T1000 (cell line): ENCODE measurements at regions not wholly inside any gene's neighbourhood (a gene's known extent, or its start where the extent isn't known, plus 50 kb on each side); places are given as distances from the start of the nearest gene placed in this dataset.
"Not testable (repeated sequence)": the region's sequence is repeated elsewhere in the genome, so short reads cannot be mapped to it uniquely, and the experiment has no call there.

Experiments used
- DNase-seq: peaks from one replicate; lab custom pipeline; 2025; ENCODE audit warnings: mixed read lengths; lab: John Stamatoyannopoulos, UW

GRCh38 chr14:105694961-105695360, 168.6 kb downstream of the TMEM121 start:
- no peak for DNase-seq

DNA sequence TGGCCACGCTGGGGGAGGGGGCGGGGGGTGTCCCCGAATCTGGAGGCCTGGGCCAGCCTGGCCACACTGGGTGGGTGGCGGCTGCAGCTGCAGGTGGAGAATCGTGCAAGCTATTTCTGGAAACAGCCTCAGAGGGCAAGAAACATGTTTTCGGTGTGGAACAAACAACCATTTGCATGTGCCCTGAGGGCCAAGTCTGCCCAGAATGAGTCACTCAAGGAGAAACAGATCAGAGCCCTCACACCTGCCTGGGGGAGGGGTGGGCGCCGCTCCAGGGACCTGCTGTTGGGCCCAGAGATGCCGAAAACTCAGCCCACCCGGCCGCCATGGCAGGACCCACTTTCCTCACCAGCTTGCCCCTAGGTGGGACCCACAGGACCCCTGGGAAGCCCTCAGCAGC, 170.0 kb downstream of the TMEM121 start:
- DNase-seq: not testable (repeated sequence)

DNA sequence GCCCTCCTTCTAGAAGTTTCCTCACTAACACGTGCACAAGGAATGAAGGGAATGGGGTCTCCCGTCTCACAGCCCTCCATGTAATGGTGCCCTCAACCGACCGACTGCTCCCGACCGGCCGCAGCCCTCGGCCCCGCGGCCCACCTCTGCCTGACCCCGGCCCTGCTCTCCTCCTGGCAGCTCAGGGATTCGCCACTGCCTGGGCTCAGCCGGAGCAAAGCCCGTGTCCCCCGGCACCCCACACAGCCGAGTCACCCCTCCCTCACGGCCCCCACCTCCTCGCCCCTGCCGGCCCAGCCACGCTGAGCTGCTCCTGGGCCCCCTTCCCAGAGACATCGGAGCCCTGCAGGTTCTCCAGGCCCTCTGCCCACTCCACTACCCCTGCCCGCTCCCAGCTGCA, 171.0 kb downstream of the TMEM121 start:
- not testable (repeated sequence) for DNase-seq

- not testable (repeated sequence) for DNase-seq
These were observed 171.6 kb downstream of the TMEM121 start for GRCh38 chr14:105697955-105698354.

DNA sequence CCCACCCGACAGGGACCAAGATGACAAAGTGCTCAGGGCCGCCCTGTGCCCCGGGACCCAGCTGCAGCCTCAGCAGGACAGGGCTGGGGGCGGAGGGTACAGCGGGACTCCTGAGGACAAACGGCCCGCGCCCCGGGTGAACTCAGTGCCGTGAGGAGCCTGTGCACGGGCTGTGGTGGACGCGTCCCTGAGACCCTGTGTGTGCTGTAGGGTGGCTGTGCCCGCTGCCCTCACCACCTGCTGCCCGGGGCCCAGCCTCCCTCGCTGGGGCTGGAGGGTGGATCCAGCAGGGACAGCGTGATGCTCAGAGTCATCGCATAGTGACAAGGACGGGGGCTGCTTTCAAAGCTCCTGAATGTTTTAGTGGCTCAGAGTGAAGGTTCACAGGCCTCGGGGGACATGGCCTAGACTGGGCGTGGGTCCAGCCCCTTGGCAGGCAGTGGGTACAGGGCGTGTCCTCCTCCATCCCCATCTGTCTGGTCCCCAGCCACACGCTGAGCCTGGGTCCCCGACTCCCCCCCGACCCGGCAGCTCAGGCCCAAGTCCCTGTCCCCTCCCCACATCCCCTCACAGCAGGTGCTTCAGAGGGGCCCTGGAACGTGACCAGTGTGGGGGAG, 172.7 kb downstream of the TMEM121 start:
- DNase-seq: not testable (repeated sequence)

DNA sequence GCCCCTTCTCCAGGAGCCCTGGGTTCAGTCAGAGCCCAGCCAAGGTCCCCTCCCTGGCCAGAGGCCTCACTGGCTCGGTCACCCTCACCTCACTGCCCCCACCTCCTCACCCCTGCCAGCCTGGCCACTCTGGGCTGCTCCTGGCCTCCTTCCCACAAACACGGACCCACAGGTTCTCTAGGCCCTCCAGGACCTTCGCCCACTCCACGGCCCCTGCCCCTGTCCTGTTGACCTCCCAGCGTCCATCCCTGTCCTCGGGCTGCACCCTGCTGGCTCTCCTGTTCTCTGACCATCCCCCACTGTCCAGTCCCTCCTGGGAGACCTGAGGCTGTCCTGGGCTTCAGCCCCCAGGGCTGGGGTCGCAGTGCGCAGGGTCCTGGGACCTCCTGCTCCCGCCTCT, 173.3 kb downstream of the TMEM121 start:
- DNase-seq: not testable (repeated sequence)

DNA sequence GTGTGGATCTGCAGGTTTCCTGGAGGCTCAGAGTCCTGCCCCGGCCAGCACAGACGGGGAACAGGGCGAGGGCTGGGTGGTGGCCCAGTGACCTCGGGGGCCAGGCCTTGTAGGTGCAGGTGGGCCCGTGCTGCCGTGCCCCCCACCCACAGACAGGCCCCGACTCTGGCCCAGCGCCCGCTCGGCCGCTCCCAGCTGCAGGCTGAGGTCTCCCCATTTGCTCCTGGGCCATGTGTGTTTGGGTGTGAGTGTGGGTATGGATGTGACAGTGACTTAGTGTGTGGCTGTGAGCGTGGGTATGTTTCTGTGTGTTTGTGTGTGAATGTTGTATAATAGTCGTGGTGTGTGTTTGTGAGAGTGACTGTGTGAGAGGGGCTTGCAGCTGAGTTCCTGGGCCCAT, 173.8 kb downstream of the TMEM121 start:
- DNase-seq: not testable (repeated sequence)

- DNase-seq: no peak
These were observed 174.4 kb downstream of the TMEM121 start for GRCh38 chr14:105700622-105701288.

DNA sequence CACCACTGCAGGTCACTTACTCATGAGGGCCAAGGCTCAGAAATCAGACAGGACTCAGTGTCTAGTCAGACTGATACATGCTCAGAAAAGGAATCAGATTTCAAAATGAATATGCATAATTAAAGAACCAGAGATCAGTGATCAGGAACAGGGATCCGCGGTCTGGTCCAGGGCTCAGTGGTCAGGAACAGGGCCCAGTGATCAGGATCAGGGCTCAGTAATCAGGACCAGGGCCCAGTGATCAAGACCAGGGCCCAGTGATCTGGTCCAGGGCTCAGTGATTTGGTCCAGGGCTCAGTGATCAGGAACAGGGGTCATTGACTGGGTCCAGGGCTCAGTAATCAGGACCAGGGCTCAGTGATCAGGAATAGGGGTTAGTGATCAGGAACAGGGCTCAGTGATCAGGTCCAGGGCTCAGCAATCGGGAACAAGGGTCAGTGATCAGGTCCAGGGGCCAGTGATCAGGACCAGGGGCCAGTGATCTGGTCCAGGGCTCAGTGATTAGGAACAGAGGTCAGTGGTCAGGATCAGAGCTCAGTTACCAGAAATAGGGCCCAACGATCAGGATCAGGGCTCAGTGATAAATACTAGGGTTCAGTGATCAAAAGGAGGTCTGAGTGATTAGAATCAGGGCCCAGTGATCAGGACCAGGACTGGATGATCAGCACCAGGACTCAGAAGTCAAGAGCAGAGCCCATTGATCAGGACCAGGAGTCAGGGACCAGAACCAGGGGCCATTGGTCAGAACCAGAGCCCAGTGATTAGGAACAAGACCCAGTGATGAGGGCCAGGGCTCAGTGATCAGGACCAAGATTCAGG, 175.3 kb downstream of the TMEM121 start:
- no peak for DNase-seq

DNA sequence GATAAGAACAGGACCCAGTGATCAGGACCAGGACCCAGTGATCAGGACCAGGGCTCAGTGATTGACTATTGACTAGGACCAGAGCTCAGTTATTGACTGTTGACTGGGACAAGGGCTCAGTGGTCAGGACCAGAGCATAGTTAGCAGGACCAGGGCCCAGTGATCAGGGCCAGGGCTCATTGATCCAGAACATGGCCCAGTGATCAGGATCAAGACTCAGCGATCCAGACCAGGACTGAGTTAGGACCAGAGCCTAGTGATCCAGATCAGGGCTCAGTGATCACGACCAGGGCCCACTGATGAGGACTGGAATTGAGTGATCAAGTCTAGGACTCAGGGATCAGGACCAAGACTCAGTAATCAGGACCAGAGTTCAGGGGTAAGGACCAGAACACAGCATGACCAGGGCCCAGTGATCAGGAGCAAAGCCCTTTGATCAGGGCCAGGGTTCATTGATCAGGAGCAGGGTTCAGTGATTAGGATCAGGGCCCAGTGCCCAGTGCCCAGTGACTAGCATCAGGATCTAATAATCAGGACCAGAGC, 176.0 kb downstream of the TMEM121 start:
- DNase-seq: no peak

GRCh38 chr14:105703044-105703665, 176.8 kb downstream of the TMEM121 start:
- DNase-seq: not testable (repeated sequence)

DNA sequence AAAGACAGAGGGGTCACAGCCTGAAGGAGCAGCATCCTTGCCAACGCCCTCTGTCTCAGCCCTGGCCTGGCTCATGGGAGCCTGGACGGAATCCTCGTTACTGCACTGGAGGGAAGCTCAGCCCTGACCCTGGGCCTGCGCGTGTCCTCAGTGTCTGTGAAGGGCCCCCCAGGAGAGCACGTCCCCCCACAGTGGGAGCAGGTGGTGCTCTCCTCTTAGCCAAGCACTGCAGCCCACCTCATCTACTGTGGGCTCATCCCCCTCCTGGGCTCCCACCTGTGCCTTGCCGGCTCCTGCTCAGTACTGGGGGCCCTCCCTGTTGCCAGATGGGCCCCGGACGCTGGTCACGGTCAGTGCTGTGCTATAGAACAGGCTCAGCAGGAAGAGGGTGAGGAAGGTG, 177.7 kb downstream of the TMEM121 start:
- not testable (repeated sequence) for DNase-seq

DNA sequence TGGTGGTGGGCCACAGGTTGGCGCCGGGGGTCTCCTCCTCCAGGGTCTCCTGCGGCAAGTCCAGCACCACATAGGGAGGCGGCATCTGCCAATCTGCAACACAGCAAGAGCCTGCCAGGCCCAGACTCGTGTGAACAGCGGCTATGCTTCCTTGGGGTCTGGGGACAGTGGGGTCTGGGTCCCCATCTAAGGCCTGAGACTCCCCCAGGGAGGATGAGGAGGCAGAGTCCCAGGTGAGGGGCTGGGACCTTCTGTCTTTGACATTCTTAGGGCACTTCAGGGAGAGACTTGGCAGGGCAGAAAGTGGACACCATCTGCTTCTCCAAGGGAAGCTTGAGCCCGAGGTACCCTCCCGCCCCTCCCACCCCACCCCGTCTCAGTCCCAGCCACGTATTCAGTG, 178.1 kb downstream of the TMEM121 start:
- not testable (repeated sequence) for DNase-seq

GRCh38 chr14:105705512-105705861, 179.1 kb downstream of the TMEM121 start:
- DNase-seq: not testable (repeated sequence)

- DNase-seq: not testable (repeated sequence)
These were observed 179.7 kb downstream of the TMEM121 start for GRCh38 chr14:105705862-105706700.

GRCh38 chr14:105706701-105707019, 180.3 kb downstream of the TMEM121 start:
- not testable (repeated sequence) for DNase-seq

GRCh38 chr14:105707099-105707498, 180.7 kb downstream of the TMEM121 start:
- DNase-seq: not testable (repeated sequence)

DNA sequence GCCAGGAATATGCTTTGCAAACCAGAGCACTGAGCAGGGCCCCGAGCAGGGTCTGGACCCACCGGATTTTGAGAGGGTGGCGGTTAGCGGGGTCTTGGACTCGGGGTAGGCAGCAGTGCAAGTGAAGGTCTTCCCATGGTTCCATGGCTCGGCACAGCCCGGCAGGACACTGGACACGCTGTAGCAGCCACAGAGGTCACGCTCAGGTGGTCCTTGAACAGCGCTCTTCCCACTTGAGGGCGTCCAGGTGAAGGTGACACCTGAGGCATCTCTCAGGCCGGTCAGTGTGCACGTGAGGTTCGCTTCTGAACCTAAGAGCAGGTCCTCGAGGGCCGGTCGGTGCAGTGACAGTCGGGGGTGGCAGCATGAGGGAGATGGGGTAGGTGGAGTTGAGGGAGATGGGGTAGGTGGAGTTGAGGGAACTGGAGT, 181.4 kb downstream of the TMEM121 start:
- DNase-seq: not testable (repeated sequence)

GRCh38 chr14:105708251-105709134, 182.1 kb downstream of the TMEM121 start:
- not testable (repeated sequence) for DNase-seq
